ENCODE measurements at regions not wholly inside any gene's neighbourhood (a gene's known extent, or its start where the extent isn't known, plus 50 kb on each side); places are given as distances from the start of the nearest gene placed in this dataset.

DNA sequence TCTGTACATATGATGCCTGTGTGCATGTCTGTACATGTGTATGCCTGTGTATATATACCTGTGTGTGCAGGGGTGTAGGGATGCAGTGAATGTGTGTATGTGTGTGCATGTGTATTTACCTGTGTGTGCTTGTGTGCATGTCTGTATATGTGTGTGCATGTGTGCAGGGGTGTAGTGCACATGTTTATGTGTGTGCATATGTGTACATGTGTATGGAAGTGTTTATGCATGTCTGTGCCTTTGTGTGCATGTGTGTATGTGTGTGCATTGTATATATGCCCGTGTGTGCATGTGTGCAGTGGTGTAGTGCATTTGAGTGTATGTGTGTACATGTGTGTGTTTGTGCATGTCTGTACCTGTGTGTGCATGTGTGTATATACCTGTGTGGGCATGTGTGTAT is 51.0 kb upstream of the TMEM18 start:
- H3K27ac ChIP-seq, result no peak overlapping the region
- TF ChIP-seq ZFX (IDR thresholded peaks at IDR 0.05; ENCODE audit: borderline replicate concordance), result no peak
- TF ChIP-seq, protein P1, sequence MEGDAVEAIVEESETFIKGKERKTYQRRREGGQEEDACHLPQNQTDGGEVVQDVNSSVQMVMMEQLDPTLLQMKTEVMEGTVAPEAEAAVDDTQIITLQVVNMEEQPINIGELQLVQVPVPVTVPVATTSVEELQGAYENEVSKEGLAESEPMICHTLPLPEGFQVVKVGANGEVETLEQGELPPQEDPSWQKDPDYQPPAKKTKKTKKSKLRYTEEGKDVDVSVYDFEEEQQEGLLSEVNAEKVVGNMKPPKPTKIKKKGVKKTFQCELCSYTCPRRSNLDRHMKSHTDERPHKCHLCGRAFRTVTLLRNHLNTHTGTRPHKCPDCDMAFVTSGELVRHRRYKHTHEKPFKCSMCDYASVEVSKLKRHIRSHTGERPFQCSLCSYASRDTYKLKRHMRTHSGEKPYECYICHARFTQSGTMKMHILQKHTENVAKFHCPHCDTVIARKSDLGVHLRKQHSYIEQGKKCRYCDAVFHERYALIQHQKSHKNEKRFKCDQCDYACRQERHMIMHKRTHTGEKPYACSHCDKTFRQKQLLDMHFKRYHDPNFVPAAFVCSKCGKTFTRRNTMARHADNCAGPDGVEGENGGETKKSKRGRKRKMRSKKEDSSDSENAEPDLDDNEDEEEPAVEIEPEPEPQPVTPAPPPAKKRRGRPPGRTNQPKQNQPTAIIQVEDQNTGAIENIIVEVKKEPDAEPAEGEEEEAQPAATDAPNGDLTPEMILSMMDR (IDR thresholded peaks at IDR 0.05), result no peak

DNA sequence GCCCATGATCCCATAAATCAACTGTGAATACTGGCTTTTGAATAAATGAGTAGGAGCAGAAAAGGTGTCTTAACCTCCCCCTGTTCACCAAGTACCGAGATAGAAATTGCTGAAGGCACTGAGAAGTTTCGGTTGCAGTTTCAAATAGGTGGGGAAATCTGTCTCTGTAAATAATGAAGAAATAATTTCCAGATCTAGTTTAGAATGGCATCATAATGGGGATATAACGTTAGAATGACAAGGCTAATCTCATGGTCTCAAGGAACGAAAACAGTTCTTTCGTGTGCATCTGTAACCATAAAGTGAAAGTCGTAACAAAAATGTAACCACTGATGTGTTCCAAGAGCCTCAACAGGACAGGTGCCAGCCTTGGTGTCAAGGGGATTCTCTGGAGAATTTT is 49.9 kb upstream of the TMEM18 start:
- H3K27ac ChIP-seq, result no peak overlapping the region

More for the DNA sequence above, 49.9 kb upstream of the TMEM18 start:
- no peak for TF ChIP-seq ZFX (IDR thresholded peaks at IDR 0.05; ENCODE audit: borderline replicate concordance)
- TF ChIP-seq, protein P1 (IDR thresholded peaks at IDR 0.05), result no peak

Measured in 22Rv1 (cell line).